ENCODE measurements at regions not wholly inside any gene's neighbourhood (a gene's known extent, or its start where the extent isn't known, plus 50 kb on each side); places are given as distances from the start of the nearest gene placed in this dataset.

DNA sequence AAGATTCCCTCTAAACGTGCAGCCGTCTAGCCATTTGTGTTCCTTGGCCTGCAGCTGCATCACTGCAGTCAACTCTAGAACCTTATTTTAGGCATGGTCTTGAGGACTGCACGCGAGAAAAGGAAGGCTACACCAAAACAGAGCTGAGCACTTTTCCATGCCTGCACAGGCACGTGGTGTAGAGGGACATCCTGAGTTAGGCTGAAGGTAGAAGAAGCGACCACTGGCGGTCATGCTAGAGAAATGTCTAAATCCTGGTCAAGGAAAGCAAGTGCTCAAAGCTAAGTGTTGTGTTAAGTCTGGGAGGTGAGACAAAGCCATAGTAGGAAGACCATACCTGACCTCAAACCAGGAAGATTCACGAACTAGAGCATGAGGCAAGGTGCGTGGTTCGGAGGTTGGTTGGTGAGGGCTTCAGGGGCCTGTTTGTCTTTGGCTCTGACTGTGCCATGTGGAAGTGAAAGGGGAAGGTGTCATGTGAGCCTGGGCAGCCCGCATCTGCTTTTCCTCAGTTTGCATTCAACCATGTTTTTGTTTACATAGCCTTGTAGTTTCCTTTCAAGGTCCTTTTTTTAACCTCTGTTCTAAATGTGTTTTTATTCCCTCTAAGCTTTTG, 203.8 kb downstream of the AASDH start:
- Mint-ChIP-seq H3K27ac (no peak overlapping the region), H3K9me3 (no peaks in the 10 kb centered on the region), H3K27me3 (peaks cover 6% of the 10 kb centered on the region), H3K4me3 (no peak overlapping the region), H3K4me1 (peaks cover 16% of the 10 kb centered on the region), H3K36me3 (ENCODE audit: low read depth) (no peaks in the 10 kb centered on the region)
- no peak for DNase-seq
- POLR2A ChIA-PET = no interaction called here
- CTCF ChIA-PET = no interaction called here

DNA sequence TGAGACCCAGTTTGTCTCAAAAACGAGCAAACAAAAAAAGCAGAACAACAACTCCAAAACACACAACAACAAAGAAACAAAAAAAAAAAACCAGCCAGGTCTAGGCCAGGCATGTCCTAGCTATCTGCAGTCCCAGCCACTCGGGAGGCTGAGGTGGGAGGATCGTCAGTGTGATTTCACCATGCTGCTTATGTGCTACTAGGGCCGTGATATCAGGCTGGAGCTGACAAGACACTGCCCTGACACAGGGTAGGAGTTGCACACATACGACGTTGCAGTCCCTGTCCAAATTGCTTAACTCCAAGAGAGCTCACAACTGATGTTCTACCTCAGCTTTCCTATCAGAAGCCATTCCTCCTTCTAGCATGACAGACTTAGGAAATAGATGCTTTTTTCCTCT, 204.9 kb downstream of the AASDH start:
- Mint-ChIP-seq H3K27ac (no peak overlapping the region), H3K4me3 (no peak overlapping the region), H3K4me1 (peaks cover 16% of the 10 kb centered on the region), H3K27me3 (peaks cover 9% of the 10 kb centered on the region), H3K36me3 (ENCODE audit: low read depth) (no peaks in the 10 kb centered on the region), H3K9me3 (no peaks in the 10 kb centered on the region)
- ChIA-PET CTCF (interaction anchor here (0.7 kb wide), 1 partner anchor 12 kb away, joined by 3 read pairs; no protein-coding TSS in a partner anchor), POLR2A (no interaction called here)
- no peak for DNase-seq

DNA sequence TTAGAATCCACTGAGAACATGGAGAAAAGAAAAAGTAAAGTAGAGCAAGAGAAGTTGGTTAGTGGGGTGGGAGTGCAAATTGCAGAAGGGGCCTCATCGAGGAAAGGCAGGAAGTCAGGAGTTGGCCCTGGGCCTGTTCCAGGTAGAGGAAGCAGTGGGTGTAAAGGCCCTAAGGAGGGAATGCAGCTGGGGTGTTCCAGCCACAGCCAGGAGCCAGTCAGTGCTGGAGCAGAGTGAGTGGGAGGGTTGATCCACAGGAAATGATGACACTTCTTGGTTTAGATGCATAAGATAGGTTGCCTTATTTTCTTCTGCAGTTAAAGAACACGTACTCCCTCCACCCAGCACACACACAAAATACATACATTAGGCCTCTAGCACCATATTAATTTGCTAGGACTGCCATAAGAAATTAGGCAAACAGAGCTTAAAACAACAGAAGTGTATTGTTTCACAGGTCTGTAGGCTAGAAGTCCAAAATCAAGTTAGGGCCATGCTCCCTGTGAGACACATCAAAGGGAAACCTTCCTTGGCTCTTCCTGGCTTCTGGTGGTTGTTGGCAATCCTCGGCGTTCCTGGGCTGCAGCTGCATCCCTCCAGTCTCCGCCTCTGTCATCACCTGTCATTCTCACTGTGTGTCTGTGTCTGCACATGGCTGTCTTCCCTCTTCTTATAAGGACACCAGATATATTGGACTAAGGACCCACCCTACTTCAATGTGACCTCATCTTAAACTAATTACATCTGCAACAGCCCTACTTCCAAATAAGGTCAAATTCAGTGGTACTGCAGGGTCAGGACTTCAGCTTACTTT, 205.9 kb downstream of the AASDH start:
- ChIA-PET CTCF (interaction anchor here (0.7 kb wide), 1 partner anchor 13 kb away, joined by 3 read pairs; no protein-coding TSS in a partner anchor), POLR2A (no interaction called here)
- Mint-ChIP-seq H3K27ac (peak overlapping the region; percentile 36), H3K9me3 (no peaks in the 10 kb centered on the region), H3K27me3 (peaks cover 12% of the 10 kb centered on the region), H3K36me3 (ENCODE audit: low read depth) (no peaks in the 10 kb centered on the region), H3K4me1 (peaks cover 16% of the 10 kb centered on the region), H3K4me3 (no peak overlapping the region)
- DNase-seq = peak; percentile 24

DNA sequence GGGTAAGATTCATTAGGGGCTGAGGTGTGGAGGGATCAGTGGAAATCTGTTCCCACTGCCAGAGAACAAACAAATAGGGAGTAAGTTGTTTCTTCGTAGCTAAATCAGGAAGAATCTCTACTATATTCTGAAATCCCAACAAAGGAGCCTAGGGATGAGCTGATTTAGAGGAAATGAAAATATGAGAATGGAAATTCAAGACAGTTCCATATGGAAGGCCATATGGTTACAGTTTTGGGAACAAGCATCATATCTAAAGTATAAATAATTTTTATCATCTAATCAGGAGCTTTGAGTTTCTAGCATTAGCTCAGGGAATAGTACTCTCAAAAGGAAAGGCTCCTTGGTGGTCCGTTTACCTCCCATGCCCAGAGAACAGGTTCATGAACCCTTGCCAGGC, 218.2 kb downstream of the AASDH start:
- Mint-ChIP-seq H3K4me3 (no peak overlapping the region), H3K27ac (no peak overlapping the region), H3K4me1 (no peaks in the 10 kb centered on the region), H3K36me3 (ENCODE audit: low read depth) (peaks cover 3% of the 10 kb centered on the region), H3K27me3 (peaks cover 18% of the 10 kb centered on the region), H3K9me3 (peaks cover 3% of the 10 kb centered on the region)
- ChIA-PET POLR2A (no interaction called here), CTCF (no interaction called here)
- no peak for DNase-seq

DNA sequence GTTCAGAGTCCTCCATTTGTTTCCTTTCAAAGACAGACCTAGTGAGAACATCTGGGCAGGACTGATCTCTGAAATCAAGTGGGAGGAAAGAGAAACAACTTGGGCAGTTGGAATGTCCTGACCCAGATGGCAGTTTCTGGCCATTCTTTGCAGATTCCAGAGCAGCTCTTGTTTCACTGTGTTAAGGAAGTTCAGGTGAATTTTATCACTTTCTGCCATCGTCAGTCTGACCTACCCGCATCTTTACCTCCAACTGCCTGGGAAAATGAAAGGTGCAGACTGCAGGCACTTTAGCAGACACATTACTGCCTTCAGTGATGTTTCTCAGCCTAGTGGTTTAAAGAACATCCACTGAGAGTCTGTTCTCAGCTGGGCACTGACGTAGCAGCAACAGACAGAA, 216.2 kb downstream of the CEP135 start:
- CTCF ChIA-PET = no interaction called here
- no peak overlapping the region for H3K4me3 Mint-ChIP-seq
- peaks cover 3% of the 10 kb centered on the region for H3K9me3 Mint-ChIP-seq
- peaks cover 12% of the 10 kb centered on the region for H3K27me3 Mint-ChIP-seq
- DNase-seq = no peak
- no peak overlapping the region for H3K27ac Mint-ChIP-seq
- peaks cover 3% of the 10 kb centered on the region for H3K36me3 Mint-ChIP-seq (ENCODE audit: low read depth)
- POLR2A ChIA-PET = no interaction called here
- H3K4me1 Mint-ChIP-seq = no peaks in the 10 kb centered on the region

DNA sequence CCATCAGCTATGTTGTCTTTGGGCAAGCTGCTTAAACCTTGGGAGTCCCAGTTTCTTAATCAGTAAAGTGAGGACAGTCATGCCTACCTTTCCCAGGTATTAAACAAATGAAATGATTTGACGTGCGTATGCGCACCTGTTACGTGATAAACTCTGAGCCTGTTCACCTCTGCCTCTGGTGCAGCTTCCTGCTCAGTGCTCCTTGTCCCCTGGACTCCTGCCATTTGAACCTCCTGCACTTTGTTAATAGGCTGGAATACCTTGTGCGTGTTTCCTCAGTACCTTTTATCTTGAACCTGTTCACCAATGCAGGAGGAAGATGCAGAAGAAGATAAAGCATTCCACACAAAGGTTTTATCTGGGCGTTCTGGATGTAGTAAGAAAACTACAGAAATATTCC, 211.9 kb downstream of the CEP135 start:
- ChIA-PET CTCF (interaction anchor here (1.6 kb wide), 1 partner anchor 212 kb away, joined by 3 read pairs; the partner anchor contains the start of gene CEP135), POLR2A (no interaction called here)
- DNase-seq = no peak
- Mint-ChIP-seq H3K27ac (no peak overlapping the region), H3K4me3 (no peak overlapping the region), H3K27me3 (peaks cover 6% of the 10 kb centered on the region), H3K9me3 (no peaks in the 10 kb centered on the region), H3K4me1 (no peaks in the 10 kb centered on the region), H3K36me3 (ENCODE audit: low read depth) (no peaks in the 10 kb centered on the region)

DNA sequence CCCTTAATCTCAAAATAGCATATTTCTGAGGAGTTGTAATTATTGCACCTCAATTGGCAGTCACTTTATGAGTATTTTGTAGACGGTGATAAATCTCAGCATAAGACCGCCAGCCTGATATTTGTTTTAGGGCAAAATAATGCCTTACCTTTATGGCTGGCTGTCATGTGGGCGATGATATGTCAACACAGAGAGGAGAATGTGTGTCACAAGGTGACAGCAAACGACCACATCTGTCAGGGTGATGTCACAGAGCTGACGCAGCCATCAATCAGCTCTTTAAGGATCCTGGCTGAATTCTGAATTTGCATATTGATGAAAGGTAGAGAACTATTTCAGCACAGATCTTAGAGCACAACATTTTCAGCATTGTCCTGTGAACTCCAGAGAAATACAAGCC, 209.7 kb downstream of the CEP135 start:
- Mint-ChIP-seq H3K36me3 (ENCODE audit: low read depth) (no peaks in the 10 kb centered on the region), H3K4me1 (no peaks in the 10 kb centered on the region), H3K4me3 (no peak overlapping the region), H3K27ac (no peak overlapping the region), H3K9me3 (no peaks in the 10 kb centered on the region), H3K27me3 (peaks cover 2% of the 10 kb centered on the region)
- DNase-seq = no peak
- ChIA-PET POLR2A (no interaction called here), CTCF (no interaction called here)

DNA sequence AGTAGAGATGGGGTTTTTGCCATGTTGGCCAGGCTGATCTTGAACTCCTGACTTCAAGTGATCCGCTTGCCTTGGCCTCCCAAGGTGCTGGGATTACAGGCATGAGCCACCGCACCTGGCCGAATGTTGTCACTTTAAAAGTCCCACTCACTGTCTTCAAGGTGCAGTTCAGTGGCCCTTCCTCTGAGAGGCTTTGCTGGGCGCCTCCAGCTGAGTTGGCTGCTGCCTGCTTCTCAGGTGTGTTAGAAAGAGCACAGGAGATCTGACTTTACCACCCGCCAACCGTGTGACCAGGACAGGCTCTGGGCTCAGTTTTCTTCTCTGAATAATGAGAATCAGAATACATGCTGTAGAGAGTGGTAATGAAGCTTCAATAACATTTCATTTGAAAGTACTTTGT, 207.4 kb downstream of the CEP135 start:
- Mint-ChIP-seq H3K27ac (no peak overlapping the region), H3K4me1 (no peaks in the 10 kb centered on the region), H3K4me3 (no peak overlapping the region), H3K36me3 (ENCODE audit: low read depth) (no peaks in the 10 kb centered on the region), H3K9me3 (no peaks in the 10 kb centered on the region), H3K27me3 (no peaks in the 10 kb centered on the region)
- CTCF ChIA-PET = no interaction called here
- POLR2A ChIA-PET = no interaction called here
- DNase-seq = no peak

DNA sequence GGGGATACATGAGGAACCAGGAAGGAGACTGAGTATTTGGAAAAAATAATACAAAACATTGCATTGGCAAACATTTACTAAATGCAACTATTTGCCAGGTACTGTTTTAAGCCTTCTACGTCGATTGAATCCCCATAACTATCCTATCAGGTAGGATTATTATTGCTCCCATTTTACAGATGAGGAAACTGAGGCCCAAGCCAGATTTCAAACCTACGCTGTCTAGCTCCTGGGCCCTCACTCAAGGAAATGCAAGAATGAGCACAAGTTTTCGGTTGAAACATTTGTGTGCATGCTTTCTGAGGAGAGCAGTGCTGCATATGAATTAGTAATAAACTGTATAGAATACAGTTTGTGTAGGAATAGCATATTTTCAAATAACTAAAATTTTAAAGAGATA, 206.7 kb downstream of the CEP135 start:
- no peaks in the 10 kb centered on the region for H3K36me3 Mint-ChIP-seq (ENCODE audit: low read depth)
- no peak overlapping the region for H3K4me3 Mint-ChIP-seq
- ChIA-PET POLR2A (no interaction called here), CTCF (no interaction called here)
- DNase-seq = no peak
- H3K9me3 Mint-ChIP-seq = no peaks in the 10 kb centered on the region
- H3K27me3 Mint-ChIP-seq = no peaks in the 10 kb centered on the region
- no peaks in the 10 kb centered on the region for H3K4me1 Mint-ChIP-seq
- no peak overlapping the region for H3K27ac Mint-ChIP-seq

DNA sequence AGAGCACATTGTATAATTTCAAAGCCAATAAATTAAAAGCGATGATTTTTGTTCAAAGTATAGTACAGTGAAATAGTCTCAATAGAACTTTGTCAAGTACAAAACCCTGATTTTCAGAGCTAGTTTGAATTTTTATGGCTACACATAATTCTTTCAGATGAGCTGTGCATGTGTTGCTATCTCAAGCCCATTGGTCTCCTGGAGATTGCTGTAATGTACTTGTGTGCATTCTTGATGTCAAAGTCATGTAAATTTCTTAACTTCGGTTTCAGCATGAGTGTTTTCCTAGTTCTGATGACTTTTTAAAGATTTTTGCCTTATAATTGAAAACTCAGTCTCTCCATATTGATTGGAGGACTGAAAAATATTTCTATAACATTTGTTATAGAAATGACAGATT, 200.8 kb downstream of the CEP135 start:
- H3K9me3 Mint-ChIP-seq = no peaks in the 10 kb centered on the region
- no peaks in the 10 kb centered on the region for H3K36me3 Mint-ChIP-seq (ENCODE audit: low read depth)
- no peak overlapping the region for H3K4me3 Mint-ChIP-seq
- ChIA-PET POLR2A (no interaction called here), CTCF (no interaction called here)
- H3K27ac Mint-ChIP-seq = no peak overlapping the region
- H3K4me1 Mint-ChIP-seq = no peaks in the 10 kb centered on the region
- H3K27me3 Mint-ChIP-seq = peaks cover 2% of the 10 kb centered on the region
- DNase-seq = no peak

DNA sequence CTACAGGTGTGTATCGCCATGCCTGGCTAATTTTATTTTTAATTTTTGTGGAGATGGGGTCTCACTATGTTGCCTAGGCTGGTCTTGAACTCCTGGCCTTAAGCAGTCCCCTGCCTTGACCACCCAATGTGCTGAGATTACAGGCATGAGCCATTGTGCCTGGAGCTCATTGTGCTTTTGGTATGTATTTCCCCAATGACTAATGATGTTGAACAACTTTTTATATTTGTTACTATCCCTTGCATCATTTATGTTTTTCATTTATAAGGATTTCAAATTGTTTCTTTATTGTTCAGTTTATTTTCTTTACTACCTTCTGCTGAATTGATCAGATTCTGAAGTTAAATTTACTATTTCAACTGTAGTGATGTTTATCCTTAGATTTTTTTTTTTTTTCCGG, 199.7 kb downstream of the CEP135 start:
- peaks cover 8% of the 10 kb centered on the region for H3K27me3 Mint-ChIP-seq
- H3K27ac Mint-ChIP-seq = no peak overlapping the region
- H3K4me3 Mint-ChIP-seq = no peak overlapping the region
- H3K36me3 Mint-ChIP-seq (ENCODE audit: low read depth) = no peaks in the 10 kb centered on the region
- no peak for DNase-seq
- H3K9me3 Mint-ChIP-seq = no peaks in the 10 kb centered on the region
- ChIA-PET CTCF (no interaction called here), POLR2A (interaction anchor here (0.6 kb wide), 1 partner anchor 610 kb away, joined by 3 read pairs; no protein-coding TSS in a partner anchor)
- no peaks in the 10 kb centered on the region for H3K4me1 Mint-ChIP-seq

DNA sequence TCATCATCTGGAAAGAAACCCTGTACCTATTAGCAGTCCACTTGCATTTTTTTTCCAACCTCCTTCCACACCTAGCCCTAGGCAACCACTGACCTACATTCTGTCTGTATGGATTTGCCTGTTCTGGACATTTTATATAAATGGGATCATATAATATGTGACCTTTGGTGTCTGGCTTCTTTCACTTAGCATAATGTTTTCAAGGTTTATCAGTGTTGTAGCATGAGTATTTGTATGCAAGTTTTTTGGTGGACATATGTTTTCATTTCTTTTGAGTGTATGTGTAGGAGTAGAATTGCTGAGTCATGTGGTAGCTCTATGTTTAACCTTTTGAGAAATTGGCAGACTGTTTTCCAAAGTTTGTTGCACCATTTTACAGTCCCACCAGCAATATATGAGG, 198.6 kb downstream of the CEP135 start:
- POLR2A ChIA-PET = no interaction called here
- H3K4me1 Mint-ChIP-seq = no peaks in the 10 kb centered on the region
- no peaks in the 10 kb centered on the region for H3K9me3 Mint-ChIP-seq
- no peak overlapping the region for H3K27ac Mint-ChIP-seq
- CTCF ChIA-PET = no interaction called here
- H3K36me3 Mint-ChIP-seq (ENCODE audit: low read depth) = no peaks in the 10 kb centered on the region
- no peak for DNase-seq
- H3K27me3 Mint-ChIP-seq = peaks cover 8% of the 10 kb centered on the region
- H3K4me3 Mint-ChIP-seq = no peak overlapping the region

DNA sequence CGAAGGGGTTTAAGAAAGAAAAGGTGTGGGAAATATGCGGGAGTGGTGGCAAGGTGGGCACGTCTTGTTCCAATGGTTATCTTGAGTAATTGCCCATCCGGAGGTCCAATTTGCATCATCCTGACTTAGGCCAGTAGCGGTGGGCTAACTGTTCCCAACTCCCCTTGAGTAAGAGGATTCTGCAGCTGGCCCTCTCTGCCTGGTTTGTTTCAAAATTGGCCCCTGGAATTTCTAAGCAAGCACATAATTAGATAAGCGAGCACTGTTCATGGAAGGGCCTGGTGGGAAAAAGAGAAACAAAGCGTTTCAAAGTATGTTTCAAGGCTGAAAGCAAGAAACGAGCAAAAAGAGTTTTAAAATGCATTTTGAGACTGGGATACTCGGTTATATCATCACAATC, 198.2 kb downstream of the CEP135 start:
- CTCF ChIA-PET = no interaction called here
- Mint-ChIP-seq H3K4me1 (no peaks in the 10 kb centered on the region), H3K36me3 (ENCODE audit: low read depth) (no peaks in the 10 kb centered on the region), H3K9me3 (no peaks in the 10 kb centered on the region), H3K4me3 (no peak overlapping the region), H3K27me3 (peaks cover 8% of the 10 kb centered on the region), H3K27ac (no peak overlapping the region)
- no peak for DNase-seq
- POLR2A ChIA-PET = no interaction called here

DNA sequence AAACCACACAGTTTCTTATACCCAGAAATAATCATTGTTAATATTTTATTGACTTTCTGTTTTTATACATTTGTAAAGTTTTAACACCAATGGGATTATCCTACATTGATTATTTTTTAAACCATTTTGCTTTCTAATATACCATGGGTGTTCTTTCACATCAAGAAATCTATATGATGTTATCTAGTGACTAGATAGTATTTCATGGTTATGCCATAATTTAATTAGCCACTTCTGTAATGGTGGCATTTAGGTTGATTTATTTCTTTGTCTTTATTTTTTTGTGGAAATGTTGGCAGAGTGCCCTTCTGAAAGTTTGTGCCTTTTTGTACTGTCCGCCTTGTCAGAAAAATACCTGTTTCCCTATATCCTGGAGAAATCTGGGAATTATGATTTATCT, 193.3 kb downstream of the CEP135 start:
- no peaks in the 10 kb centered on the region for H3K9me3 Mint-ChIP-seq
- ChIA-PET CTCF (no interaction called here), POLR2A (interaction anchor here (0.6 kb wide), 1 partner anchor 1778 kb away, joined by 3 read pairs; no protein-coding TSS in a partner anchor)
- no peak overlapping the region for H3K4me3 Mint-ChIP-seq
- no peak overlapping the region for H3K27ac Mint-ChIP-seq
- H3K4me1 Mint-ChIP-seq = no peaks in the 10 kb centered on the region
- DNase-seq = no peak
- H3K27me3 Mint-ChIP-seq = peaks cover 12% of the 10 kb centered on the region
- no peaks in the 10 kb centered on the region for H3K36me3 Mint-ChIP-seq (ENCODE audit: low read depth)

Measured in activated CD4-positive, alpha-beta memory T cell treated with anti-CD3 and anti-CD28 coated beads, Interleukin-2, amount 10 ng/mL, durations not matched to agents 7 days and 5 days (primary cell).